ENCODE measurements at regions not wholly inside any gene's neighbourhood (a gene's known extent, or its start where the extent isn't known, plus 50 kb on each side); places are given as distances from the start of the nearest gene placed in this dataset.

DNA sequence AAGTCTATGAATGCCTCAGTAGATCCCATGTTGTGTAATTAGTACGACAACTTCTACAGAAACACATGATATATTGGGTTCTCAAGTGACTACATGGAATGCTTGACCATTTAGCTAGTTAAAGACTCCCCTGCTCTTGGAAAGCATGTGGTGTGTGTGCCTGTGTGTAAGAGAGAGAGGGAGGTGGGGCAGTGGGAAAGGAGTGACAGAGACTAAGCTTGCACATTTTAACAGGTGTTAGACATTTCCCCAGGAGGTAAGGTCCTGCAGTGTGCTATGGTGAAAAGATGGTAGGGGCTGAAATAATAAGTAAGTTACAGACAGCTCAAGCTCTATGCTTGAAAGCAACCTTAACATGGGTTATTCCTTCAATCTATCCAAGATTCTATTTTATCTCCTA lies 241.7 kb upstream of the GHITM start:
- no peak for DNase-seq

DNA sequence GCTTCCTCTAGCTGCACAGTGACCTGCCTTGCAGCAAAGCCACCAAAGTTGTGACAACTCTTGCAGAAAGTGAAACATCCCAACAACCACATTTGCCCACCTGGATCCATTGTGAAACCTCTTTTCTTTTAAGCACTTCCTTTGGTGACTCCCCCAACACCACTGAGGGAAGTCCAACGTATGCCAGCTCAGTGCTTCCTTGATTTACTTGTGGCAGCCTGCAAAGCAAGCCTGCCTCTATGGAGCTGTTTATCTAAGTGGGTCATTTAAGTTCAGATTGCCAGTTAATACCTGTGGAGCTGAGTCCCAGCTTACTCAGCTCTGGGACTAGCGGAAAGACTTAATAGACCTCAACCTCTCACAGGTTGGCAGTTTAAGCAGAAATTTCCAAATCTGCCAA lies 230.8 kb upstream of the GHITM start:
- no peak for DNase-seq

DNA sequence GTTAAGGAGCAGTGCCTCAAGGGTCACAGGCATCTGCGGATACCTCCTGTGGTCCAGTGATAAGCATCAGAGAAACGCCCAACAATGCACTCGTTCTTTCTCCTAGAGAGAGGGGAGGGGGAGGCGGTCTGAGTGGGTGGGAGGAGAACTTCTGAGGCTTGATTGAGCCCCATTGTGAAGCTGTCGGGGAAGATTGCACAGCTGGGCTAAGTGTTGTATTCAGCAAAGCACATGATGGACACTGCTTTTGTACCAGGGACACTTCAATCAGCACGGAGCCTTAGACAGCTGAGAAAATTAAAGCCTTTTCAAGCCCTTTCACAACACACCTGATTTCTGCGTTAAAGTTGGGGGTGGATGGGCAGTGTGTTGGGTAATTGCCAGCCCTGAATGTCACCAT lies 230.3 kb upstream of the GHITM start:
- no peak for DNase-seq

DNA sequence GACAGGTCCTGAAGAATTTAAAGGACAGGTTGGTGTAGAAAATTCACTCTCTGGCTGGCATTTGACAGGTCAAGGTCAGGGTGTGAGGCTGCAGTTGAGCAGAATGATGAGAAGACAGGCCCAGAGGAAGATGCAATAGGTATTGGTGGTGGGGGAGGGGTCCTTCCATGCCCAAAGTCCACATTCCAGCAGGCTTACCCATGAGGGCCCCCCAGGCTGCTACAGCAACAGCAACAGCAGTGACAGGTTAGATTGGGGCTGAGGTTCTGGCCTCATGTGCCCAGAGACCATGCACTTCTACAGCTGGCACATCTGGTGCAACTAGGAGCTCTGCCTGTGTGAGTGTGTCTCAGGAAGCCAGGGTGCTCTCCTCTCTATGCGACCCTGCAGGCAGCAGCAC lies 223.5 kb upstream of the GHITM start:
- DNase-seq = no peak

DNA sequence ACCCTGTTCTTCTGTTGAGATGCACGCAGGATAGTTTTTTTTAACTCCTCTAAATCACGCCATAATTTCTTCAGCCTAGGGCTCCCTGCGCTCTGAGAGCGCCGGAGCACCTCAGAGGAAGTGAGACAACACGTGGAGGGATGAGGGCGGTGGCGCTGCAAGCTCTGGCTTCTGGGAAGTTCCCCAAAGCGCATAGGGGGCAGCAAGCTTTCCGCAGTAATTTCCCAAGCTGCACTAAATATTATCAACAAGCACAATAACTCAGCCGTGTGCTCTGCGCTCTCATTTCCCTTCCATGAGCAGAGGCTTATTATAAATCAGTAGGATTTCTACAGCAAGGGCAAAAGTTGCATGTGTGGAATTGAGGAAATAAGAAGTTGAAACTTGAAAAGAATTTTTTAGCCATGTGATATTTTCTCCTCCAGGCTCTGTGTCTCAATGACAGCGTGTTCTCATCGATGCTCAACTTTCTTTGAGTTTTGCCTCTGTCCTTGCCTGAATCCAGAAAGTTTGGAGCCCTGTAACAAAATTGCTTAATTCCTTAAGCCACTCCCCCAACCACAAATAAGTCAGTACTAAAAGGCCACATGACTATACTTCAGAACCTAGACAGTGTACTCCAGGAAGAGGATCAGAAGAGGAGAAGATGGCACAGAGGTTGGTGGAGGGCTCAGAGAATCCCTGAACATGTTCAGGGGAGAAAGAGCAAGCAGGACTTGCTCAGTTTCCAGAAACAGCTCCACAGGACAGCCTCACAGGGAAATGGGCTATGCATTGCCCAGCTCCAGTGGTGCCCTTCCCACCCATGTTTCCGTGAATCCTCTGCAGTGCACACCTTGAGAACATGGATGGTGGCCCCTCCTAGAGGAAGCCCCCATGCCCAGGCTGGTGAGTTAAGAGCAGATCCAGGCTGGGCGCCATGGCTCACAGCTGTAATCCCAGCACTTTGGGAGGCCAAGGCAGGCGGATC lies 221.5 kb upstream of the GHITM start:
- no peak for DNase-seq

DNA sequence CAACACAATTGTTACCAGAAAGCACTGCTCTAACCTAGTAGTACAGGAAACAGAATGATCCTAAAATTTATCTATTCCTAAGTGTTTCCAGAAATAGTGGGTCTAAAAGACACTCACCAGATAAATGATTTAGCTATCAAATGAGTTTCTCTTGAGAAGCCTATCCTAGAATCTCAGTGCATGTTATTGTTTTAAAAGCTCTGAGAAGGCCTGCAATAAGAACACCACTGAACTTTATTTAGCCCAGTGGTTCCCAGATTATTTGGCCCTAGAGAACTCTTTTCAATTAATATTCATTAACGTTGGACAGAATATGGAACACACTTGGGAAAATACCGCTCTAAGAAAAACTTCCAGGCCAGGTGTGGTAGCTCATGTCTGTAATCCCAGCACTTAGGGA lies 220.1 kb upstream of the GHITM start:
- no peak for DNase-seq

DNA sequence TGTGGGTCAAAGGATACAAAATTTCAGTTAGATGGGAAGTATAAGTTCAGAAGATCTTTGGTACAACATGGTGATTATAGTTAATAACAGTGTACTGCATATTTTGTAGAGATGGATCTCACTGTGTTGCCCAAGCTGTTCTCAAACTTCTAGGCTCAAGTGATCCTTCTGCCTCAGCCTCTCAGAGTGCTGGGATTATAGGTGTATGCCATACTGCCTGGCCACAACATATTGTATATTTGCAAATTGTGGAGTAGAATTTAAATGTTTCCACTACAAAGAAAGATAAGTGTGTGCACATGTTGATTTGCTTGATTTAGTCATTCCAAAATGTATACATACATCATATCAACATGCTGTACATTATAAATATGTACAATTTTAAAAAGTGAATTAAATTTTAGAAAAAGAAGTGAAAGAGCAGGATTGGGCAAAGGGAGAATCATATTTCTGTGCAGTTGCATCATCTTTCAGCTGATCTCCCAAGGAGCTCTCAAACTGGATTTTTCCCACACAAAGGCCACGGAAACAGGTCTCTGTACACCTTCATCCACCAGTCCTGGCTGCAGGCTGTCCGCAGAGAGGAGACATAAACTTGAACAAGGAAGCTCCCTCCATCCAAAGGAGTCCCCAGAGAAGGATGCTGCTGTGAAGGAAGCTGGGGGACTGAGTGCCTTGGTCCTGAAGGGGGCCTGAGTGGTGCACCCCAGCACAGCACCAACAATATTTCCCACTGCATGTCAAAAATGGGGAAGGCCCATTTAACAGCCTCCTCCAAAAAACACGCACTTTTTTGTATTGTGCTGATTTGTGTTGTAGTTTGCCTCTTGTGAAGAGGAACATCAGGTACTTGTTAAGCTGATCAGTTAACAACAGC lies 217.1 kb upstream of the GHITM start:
- no peak for DNase-seq

DNA sequence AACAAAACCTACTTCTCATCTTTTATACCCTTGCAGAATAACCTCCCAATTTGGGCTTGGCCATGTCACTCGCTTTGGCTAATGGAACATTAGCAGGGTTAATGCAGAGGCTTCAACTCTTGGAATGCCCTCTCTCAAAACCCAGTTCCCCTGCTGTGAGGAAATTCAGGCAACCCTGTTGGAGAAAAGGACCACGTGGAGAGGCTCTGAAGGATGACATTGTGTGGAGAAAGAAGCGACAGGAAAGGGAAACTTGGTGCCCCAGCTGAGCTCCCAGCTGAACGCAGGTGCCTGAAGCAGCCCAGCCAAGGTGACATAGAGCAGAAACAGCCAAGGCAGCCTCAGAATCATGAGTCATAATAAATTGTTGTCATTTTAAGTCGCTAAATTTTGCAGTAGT lies 214.2 kb upstream of the GHITM start:
- DNase-seq = no peak

DNA sequence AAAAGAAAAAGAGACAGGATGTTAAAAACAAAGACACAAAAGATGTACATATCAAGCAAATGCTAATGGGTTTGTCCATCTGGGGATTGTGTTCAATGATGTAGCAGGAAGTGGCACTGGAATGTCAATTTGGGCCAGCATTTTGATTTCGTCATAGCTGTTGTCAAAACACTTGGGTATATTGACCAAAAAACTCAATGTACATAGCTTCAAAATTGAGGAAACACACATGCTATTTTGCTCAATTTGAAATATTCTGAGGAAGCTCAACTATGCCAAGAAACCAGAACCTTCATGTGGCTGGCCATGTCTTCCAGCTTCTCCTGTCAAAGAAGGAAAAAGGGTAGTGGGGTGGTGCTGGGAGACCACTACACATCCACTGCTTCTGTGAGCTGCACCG lies 212.7 kb upstream of the GHITM start:
- DNase-seq = no peak

DNA sequence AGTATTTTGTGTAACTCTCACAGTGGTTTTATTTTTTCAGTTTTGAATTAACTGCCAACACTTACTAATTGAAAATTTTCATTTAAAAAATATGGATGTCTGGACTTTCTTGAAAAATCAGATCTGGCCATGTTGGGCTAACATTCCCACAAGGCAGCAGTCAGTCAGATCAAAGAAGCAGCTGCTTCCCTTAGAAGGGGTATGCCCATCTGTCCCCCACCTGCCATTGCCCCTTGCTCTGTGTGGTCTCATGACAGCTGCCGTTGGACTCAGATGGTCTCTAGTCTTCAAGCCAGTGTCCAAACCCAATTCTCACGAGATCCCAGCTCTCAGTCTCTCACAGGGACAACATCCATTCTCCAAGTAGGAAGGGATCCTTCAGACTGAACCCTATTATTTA lies 212.1 kb upstream of the GHITM start:
- no peak for DNase-seq

DNA sequence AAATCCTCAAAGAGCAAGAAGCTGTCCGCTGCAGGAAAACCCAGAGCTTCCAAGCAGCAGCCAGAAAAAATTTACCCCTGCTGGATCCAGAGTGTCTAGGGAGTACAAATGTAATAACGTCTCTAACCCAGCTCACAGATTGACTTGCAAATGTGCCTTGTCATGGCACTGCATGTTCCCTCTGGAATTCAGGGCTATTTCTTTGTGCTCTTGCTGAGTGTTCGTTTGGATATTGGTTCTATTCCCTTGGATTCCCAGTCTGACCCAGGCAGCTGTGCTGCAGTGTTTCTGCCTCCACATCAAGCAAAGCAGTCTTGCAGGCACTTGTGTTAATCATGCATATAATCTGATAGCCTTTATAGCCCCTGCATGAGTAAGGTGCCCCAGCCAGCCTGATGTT lies 209.9 kb upstream of the GHITM start:
- DNase-seq = no peak

DNA sequence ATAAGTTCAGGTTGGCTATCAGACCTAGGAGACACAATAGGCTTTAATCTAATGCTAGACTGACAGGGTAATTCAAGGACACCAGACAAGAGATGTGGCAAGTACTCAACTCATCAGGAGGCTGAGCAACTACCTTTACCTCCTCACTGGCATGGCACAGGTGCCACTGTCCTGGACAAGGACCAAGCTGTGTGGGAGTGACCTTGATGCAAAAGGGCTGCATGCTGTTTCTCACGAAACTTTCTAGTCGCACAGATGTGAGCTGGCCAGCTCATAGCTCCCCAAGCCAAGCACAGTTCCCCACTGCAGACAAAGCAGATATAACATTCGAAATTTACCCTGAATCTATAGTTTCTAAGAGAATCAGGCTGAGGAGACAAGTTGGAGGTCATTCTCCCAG lies 207.6 kb upstream of the GHITM start:
- DNase-seq = no peak

DNA sequence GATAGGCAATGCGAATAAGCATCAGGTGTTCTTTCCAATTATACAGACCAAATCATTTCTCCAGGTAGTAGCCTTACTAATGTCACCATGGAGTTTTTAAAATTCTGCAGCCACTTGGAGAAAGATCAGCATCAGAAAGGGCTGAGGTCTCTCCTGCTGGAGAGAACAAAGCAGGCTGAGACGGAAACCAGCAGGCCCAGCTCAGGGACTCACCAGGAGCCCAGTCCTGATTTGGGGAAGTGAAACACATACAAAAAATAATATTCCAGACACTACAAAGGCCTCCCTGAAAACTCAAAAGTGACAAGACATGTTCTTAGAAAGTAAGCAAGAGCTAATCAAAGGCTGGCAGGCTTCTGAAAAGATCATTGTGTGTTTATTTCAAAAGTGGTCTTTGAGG lies 207.1 kb upstream of the GHITM start:
- no peak for DNase-seq

DNA sequence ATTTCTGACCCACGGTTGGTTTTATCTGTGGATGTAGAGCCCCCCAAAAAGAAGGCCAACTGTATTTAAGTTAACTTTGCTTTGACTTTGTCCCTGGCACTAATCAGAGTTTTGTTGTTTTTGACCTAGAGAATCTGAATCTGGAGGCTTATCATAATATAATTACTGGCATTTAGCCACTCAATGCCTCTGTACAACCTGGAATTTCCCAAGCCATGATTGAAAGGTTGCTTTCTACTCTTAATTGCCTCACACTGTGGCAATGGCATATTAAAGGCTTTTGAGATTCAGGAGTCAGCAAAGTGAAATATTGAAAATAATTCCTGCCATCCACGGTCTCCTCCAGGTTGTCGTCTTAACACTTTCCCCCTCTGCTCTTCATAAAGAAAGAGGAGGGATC lies 205.2 kb upstream of the GHITM start:
- no peak for DNase-seq

DNA sequence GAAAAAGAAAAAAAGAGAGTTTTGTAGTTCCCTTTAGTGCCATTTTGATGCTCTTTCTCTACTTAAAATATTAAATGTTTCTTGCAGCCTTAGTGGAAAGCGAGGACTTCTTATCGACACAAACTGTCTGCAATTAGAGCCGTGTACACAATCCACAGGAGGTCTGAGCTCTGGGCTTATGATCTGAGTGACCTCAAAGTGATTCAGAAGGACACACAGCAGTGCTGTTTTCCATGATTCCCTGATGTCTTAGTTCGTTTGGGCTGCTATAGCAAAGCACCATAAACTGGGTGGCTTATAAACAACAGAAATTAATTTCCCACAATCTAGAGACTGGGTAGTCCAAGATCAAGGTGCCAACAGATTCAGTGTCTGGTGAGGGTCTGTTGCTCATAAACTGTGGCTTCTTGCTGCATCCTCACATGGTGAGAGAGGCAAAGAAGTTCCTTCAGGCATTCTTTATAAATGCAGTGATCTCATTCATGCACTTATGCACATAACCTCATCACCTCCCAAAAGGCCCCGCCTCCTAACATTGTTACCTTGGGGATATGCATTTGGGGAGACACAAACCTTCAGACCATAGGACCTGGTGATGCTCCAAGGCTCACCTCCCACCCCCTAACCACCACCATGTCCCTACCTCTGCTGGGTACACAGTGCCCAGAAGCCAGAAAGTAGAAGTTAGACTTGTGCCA lies 204.5 kb upstream of the GHITM start:
- no peak for DNase-seq

DNA sequence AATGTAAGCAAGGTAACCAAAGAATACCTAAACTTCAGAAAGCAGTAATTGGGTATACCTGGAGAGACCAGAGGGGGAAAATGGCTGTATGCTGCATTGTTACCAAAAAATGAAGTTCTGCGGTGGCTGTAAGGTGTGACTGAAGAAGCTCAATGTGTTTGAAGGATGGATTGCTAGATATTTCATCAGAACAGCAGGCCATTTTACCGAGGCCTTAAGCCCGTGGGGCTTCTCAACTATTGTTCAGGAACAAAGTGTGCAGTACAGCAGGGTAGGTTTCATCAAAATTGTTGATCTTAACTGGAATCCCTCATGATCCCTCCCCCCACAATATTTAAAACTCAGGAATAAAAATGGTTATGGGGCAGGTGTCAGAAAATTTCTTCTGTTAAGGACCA lies 204.0 kb upstream of the GHITM start:
- no peak for DNase-seq

DNA sequence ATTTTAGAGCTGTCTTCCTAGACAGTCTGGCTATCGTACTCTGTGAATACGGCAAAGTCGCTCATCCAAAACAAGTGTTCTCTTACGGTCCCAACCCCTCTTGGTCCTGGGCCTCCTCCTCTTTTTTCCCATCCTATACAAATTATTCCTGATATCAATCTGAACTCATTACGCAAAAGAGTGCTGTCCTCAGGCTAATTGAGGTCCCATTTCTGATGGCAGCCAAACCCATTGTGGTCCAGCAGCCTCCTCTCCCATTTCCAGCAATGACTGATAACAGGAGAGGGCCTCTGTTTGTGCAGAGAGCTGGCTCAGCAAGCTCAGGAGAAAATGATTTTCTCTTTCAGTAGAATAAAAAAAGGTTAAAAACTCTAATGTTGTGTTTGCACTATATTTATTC lies 203.4 kb upstream of the GHITM start:
- DNase-seq = no peak

DNA sequence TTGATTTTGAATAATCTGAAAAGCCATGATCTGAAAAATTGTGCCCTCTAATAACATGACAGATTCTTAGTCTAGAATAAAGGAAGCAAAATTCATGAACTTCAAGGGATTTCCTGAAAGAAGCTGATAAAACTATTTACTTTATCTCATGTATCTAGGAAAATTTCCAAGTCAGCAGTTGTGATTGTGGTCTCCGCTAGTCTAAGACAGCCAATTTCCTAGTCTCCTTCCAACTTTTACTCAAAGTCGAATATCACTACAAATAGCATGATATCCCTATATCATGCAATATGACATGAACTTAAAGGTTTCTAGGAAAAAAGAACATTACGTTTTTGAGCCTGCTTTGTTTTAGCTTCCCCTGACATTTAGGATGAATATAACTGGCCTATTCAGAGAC lies 202.1 kb upstream of the GHITM start:
- no peak for DNase-seq

DNA sequence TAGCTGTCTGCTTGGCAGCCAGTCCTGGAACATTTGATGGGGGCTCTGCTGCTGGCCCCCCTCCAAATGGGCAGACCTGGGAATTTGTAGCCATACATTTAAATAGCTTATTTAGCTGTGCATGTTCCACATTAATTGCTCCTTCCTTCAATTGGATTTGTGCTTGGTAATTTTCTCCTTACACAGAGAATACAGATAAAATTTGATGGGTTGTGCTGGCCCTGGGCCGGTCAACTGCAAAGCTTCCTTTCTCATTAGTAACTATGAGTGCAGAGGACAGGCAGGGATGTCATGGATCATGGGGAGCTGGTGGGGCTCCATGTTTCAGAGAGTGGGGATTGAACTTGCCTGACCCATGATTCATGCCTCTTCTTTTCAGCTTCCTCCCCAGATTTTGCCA lies 201.5 kb upstream of the GHITM start:
- DNase-seq = no peak

DNA sequence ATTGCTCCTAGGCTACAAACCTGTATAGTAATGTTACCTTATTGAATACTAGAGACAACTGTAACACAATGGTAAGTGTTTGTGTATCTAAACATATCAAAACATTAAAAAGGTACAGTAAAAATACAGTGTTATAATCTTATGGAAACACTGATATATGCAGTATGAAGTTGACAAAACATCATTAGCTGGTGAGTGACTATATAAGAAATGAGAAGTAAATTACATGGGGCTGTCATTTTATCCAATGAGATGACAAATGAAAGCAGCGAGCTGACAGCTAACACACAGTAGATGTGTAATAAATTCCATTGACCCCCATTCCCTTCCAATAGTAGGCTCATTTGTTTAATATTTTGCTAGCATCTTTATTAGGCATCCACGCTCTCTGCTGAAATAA lies 198.1 kb upstream of the GHITM start:
- DNase-seq = no peak

DNA sequence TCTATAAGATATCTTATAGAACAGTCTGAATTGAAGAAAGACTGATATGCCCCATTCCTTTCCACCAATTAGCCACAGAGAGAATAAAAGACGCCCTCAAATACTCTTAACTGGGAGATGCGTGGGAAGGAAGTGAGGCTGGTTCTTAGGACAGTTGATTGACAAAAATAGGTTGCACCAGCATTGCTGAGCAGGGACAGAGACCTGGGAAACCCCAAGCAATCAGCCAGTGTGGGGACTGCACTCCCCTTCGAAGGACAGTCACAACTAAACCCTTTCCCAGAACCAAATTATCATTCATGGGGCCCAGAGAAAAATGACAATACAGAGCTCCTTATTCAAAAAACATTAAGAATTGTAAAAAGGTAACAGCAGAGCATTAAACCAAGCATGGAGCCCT lies 196.9 kb upstream of the GHITM start:
- no peak for DNase-seq

DNA sequence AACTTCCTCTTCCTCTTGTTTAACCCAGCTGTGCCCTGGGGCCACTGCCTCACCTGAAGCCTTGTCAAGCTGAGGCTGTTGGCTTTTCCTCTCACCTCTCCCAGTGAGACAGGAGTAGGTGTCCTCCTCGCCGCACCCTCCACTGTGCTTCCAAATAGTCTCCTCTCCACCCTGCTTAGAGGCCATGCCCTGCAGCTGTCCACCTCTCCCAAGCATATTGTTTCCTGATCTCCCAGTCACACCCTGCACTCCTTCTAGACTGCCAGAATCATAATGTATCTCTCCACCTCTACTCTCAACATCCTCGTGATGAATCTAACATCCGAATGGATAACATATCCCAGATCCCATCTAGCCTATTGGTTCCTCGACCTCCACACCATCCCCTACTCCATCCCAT lies 196.3 kb upstream of the GHITM start:
- DNase-seq = no peak

DNA sequence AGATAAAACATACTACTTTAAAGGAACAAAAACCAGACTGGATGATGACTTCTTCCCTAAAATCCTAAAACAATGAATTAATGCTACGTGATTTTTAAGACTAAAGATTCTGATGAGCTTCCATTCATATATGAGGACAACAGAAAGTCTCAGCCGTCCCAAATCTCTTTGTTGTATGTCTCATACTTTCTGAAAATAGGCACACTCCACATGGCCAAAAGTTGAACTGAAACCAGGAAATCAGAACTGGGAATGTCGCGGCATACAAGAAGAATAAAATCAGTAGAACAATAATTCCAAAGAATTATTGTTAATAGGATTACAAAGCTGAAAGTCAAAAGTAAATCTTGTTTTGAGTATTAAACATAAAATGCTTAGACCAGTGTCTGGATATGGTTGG lies 195.4 kb upstream of the GHITM start:
- DNase-seq = no peak
